NCI-H2171 (cell line): ENCODE measurements at regions not wholly inside any gene's neighbourhood (a gene's known extent, or its start where the extent isn't known, plus 50 kb on each side); places are given as distances from the start of the nearest gene placed in this dataset.

Experiments
- DNase-seq: peaks from one replicate; lab custom pipeline; 2025; lab: John Stamatoyannopoulos, UW

- no peak for DNase-seq
Observed at GRCh38 chr6:126148853-126149252, 162.5 kb downstream of the TRMT11 start.

- no peak for DNase-seq
Observed at GRCh38 chr6:126152372-126152745, 166.0 kb downstream of the TRMT11 start.

- DNase-seq = no peak
Observed at GRCh38 chr6:126153661-126154060, 167.3 kb downstream of the TRMT11 start.

- no peak for DNase-seq
Observed at GRCh38 chr6:126156973-126157372, 170.6 kb downstream of the TRMT11 start.

GRCh38 chr6:126167726-126168125 is 172.2 kb upstream of the CENPW start:
- no peak for DNase-seq

- no peak for DNase-seq
Observed at GRCh38 chr6:126170433-126170832, 169.5 kb upstream of the CENPW start.

- no peak for DNase-seq
Observed at GRCh38 chr6:126170978-126171382, 168.9 kb upstream of the CENPW start.

- no peak for DNase-seq
Observed at GRCh38 chr6:126172131-126172530, 167.8 kb upstream of the CENPW start.

GRCh38 chr6:126173265-126173664 is 166.7 kb upstream of the CENPW start:
- DNase-seq = no peak

- DNase-seq = no peak
Observed at GRCh38 chr6:126174697-126175096, 165.2 kb upstream of the CENPW start.

GRCh38 chr6:126175251-126175650 is 164.7 kb upstream of the CENPW start:
- DNase-seq = no peak

GRCh38 chr6:126176282-126176681 is 163.6 kb upstream of the CENPW start:
- DNase-seq = no peak

- DNase-seq = no peak
Observed at GRCh38 chr6:126180585-126180984, 159.3 kb upstream of the CENPW start.

- no peak for DNase-seq
Observed at GRCh38 chr6:126181173-126181741, 158.7 kb upstream of the CENPW start.

GRCh38 chr6:126181890-126182289 is 158.0 kb upstream of the CENPW start:
- DNase-seq = no peak

GRCh38 chr6:126182650-126183311 is 157.1 kb upstream of the CENPW start:
- no peak for DNase-seq

- no peak for DNase-seq
Observed at GRCh38 chr6:126185774-126186173, 154.1 kb upstream of the CENPW start.

- DNase-seq = no peak
Observed at GRCh38 chr6:126188279-126188909, 151.5 kb upstream of the CENPW start.

GRCh38 chr6:126195625-126196236 is 144.2 kb upstream of the CENPW start:
- no peak for DNase-seq

- no peak for DNase-seq
Observed at GRCh38 chr6:126198631-126199030, 141.3 kb upstream of the CENPW start.

- no peak for DNase-seq
Observed at GRCh38 chr6:126199466-126199865, 140.4 kb upstream of the CENPW start.

GRCh38 chr6:126202707-126203106 is 137.2 kb upstream of the CENPW start:
- DNase-seq = no peak

- DNase-seq = no peak
Observed at GRCh38 chr6:126204126-126204525, 135.8 kb upstream of the CENPW start.
